ENCODE measurements at regions not wholly inside any gene's neighbourhood (a gene's known extent, or its start where the extent isn't known, plus 50 kb on each side); places are given as distances from the start of the nearest gene placed in this dataset.
"Not testable (repeated sequence)": the region's sequence is repeated elsewhere in the genome, so short reads cannot be mapped to it uniquely, and the experiment has no call there.

DNA sequence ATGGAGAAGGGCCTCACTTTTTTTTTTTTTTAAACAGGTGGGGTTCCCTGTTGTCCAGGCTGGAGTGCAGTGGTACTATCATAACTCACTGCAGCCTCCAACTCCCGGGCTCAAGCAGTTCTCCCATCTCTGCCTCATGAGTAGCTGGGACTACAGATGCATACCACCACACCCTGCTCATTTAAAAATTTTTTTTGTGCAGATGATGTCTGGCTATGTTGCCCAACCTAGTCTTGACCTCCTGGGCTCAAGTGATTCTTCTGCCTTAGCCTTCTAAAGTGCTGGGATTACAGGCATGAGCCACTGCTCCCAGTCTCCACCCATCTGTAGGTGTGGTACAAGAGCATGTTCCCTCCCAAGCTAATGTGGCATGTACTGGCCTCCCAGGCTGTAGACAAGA is 380.6 kb upstream of the AMELY start:
- DNase-seq: no peak
- Mint-ChIP-seq H3K27ac (no peak overlapping the region), H3K27me3 (no peaks in the 10 kb centered on the region), H3K36me3 (peaks cover 0 to 6% of the 10 kb centered on the region in 2 donors), H3K4me3 (no peak overlapping the region), H3K4me1 (peaks cover 0 to 33% of the 10 kb centered on the region in 2 donors), H3K9me3 (no peaks in the 10 kb centered on the region)
- no peak for ATAC-seq (replicated peaks)

- DNase-seq (no peak), ATAC-seq (replicated peaks) (peak in 1 of 2 donors; percentile 51)
- Mint-ChIP-seq H3K9me3 (no peaks in the 10 kb centered on the region), H3K4me1 (peaks cover 0 to 26% of the 10 kb centered on the region in 2 donors), H3K27me3 (no peaks in the 10 kb centered on the region), H3K4me3 (peak overlapping the region in 1 of 2 donors; percentile 77), H3K36me3 (peaks cover 0 to 3% of the 10 kb centered on the region in 2 donors), H3K27ac (no peak overlapping the region)
These were observed 378.6 kb upstream of the AMELY start for GRCh38 chrY:7289889-7290833.

GRCh38 chrY:7288611-7289010 is 377.1 kb upstream of the AMELY start:
- Mint-ChIP-seq H3K4me1 (peaks cover 0 to 30% of the 10 kb centered on the region in 2 donors), H3K27me3 (no peaks in the 10 kb centered on the region)

DNA sequence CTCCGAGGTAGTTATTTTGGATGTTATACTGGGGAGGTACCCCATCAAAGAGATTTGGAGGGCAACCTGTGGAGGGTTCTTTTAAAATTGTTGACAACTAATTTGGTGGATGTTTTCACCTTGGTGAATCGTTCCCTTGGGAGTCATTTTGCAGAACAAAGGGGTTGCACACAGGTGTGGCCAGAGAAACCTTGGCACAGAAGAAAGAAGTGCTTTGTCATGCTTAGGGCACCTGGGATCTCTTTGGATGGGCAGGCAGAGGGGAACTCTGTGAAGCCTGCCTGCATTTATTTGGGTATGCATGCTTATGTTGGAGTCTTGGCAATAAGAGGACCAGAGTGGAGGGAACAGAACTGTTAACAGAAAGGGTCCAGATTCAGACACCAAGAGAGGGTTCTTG is 376.4 kb upstream of the AMELY start:
- not testable (repeated sequence) for H3K27me3 Mint-ChIP-seq; H3K27ac Mint-ChIP-seq; H3K9me3 Mint-ChIP-seq; DNase-seq; H3K4me3 Mint-ChIP-seq; ATAC-seq (replicated peaks)
- Mint-ChIP-seq H3K36me3 (peaks cover 0 to 11% of the 10 kb centered on the region in 2 donors), H3K4me1 (peaks cover 0 to 37% of the 10 kb centered on the region in 2 donors)

More at GRCh38 chrY:7288611-7289010, 377.1 kb upstream of the AMELY start:
- Mint-ChIP-seq H3K27ac (no peak overlapping the region), H3K4me3 (no peak overlapping the region), H3K36me3 (peaks cover 0 to 11% of the 10 kb centered on the region in 2 donors), H3K9me3 (no peaks in the 10 kb centered on the region)
- DNase-seq (no peak), ATAC-seq (replicated peaks) (no peak)

GRCh38 chrY:7285388-7285787 is 373.8 kb upstream of the AMELY start:
- Mint-ChIP-seq H3K4me3 (no peak overlapping the region), H3K36me3 (peaks cover 0 to 11% of the 10 kb centered on the region in 2 donors), H3K4me1 (peaks cover 0 to 30% of the 10 kb centered on the region in 2 donors), H3K27ac (no peak overlapping the region), H3K27me3 (no peaks in the 10 kb centered on the region), H3K9me3 (no peaks in the 10 kb centered on the region)
- DNase-seq (no peak), ATAC-seq (replicated peaks) (no peak)

DNA sequence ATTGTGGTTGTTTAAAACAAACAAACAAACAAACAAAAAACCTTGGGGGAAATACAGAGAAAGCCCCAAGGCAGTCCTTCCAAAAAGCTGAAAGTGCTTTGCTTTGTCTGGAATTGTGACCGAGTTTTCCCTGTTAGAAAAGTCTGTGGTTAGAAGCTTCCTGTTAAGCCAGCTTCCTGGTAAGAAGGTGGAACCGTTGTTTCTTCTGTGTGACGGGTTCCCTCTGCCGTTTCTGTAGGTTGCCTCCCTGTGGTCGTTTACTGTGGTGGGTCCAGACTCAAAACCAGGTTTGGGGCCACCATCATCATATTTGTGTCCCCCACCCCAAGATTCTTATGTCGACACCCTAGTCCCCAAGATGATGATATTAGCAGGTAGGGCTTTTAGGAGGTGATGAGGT is 371.4 kb upstream of the AMELY start:
- H3K36me3 Mint-ChIP-seq: peaks cover 0 to 11% of the 10 kb centered on the region in 2 donors
- DNase-seq (no peak), ATAC-seq (replicated peaks) (no peak)
- H3K27ac Mint-ChIP-seq: no peak overlapping the region
- no peak overlapping the region for H3K4me3 Mint-ChIP-seq
- peaks cover 0 to 29% of the 10 kb centered on the region in 2 donors for H3K4me1 Mint-ChIP-seq
- no peaks in the 10 kb centered on the region for H3K27me3 Mint-ChIP-seq
- H3K9me3 Mint-ChIP-seq: no peaks in the 10 kb centered on the region

DNA sequence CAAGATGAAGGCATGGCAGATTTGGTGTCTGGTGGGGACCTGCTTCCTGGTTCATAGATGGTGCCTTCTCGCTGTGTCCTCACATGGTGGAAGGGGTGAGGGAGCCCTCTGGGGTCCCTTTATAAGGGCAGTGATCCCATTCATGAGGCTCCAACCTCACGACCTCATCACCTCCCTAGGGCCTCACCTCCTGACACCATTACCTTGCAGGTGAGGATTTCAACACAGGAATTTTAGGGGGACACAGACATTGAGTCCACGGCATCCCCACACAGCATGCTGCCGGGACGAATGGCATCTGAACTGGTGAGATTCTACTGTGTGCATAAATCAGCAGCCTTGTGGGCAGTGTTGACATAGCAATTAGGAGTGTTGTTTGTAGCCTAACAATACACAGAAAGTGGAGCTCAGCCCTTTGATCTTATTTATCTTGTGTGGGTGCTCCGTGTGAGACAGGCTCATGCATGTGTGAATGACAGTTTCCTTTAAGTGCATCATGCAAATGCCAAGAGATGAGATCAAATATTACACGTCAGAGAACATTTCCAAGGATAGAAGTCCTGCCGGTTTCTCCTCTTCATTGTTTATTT is 368.7 kb upstream of the AMELY start:
- ATAC-seq (replicated peaks): peak in 1 of 2 donors; percentile 44
- peaks cover 0 to 38% of the 10 kb centered on the region in 2 donors for H3K4me1 Mint-ChIP-seq
- H3K4me3 Mint-ChIP-seq: not testable (repeated sequence)

GRCh38 chrY:7275751-7276150 is 364.2 kb upstream of the AMELY start:
- H3K9me3 Mint-ChIP-seq: no peaks in the 10 kb centered on the region
- DNase-seq (no peak), ATAC-seq (replicated peaks) (no peak)
- H3K4me1 Mint-ChIP-seq: peaks cover 0 to 28% of the 10 kb centered on the region in 2 donors
- no peak overlapping the region for H3K27ac Mint-ChIP-seq
- no peaks in the 10 kb centered on the region for H3K36me3 Mint-ChIP-seq
- peak overlapping the region in 1 of 2 donors; percentile 96 for H3K4me3 Mint-ChIP-seq
- H3K27me3 Mint-ChIP-seq: no peaks in the 10 kb centered on the region

More for the DNA sequence above, 368.7 kb upstream of the AMELY start:
- H3K27ac Mint-ChIP-seq, H3K36me3 Mint-ChIP-seq, H3K27me3 Mint-ChIP-seq, H3K9me3 Mint-ChIP-seq, DNase-seq: not testable (repeated sequence)

GRCh38 chrY:7275014-7275413 is 363.5 kb upstream of the AMELY start:
- no peak overlapping the region for H3K27ac Mint-ChIP-seq
- peaks cover 0 to 25% of the 10 kb centered on the region in 2 donors for H3K4me1 Mint-ChIP-seq
- H3K4me3 Mint-ChIP-seq: peak overlapping the region in 1 of 2 donors; percentile 96

DNA sequence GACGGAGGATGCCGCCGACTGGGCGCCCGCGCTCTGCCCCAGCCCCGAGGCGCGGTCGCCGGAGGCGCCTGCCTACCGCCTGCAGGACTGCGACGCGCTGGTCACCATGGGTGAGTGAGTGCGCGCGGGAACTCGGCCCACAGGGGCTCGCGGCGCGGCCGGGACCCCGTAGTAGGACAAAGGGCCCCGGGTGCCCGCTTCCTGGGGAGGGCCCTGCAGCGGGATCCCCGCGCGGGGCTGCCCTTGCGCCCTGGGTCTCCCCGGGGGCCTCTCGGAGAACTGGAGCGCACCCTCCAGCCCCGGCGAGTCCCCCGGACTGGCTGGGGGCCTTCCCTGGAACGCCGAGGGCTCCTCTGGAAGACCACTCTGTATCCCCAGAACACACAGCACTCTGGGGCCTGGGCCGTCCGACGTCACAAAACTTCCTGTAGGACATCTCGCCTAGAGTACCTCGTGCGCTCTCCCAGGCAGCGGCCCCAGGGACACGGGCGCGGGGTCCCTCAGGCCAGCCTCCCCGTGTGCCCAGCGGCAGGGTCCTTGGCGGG is 362.9 kb upstream of the AMELY start:
- no peaks in the 10 kb centered on the region for H3K9me3 Mint-ChIP-seq
- DNase-seq (no peak), ATAC-seq (replicated peaks) (peak in 1 of 2 donors; percentile 31)
- H3K27ac Mint-ChIP-seq: no peak overlapping the region
- peak overlapping the region in 1 of 2 donors; percentile 96 for H3K4me3 Mint-ChIP-seq
- no peaks in the 10 kb centered on the region for H3K36me3 Mint-ChIP-seq
- H3K4me1 Mint-ChIP-seq: peaks cover 0 to 19% of the 10 kb centered on the region in 2 donors
- no peaks in the 10 kb centered on the region for H3K27me3 Mint-ChIP-seq

More at GRCh38 chrY:7275014-7275413, 363.5 kb upstream of the AMELY start:
- DNase-seq (no peak), ATAC-seq (replicated peaks) (no peak)
- Mint-ChIP-seq H3K27me3 (no peaks in the 10 kb centered on the region), H3K9me3 (no peaks in the 10 kb centered on the region), H3K36me3 (no peaks in the 10 kb centered on the region)

GRCh38 chrY:7273587-7274203 is 362.1 kb upstream of the AMELY start:
- Mint-ChIP-seq H3K27me3 (no peaks in the 10 kb centered on the region), H3K4me3 (peak overlapping the region in 1 of 2 donors; percentile 96), H3K27ac (no peak overlapping the region), H3K36me3 (no peaks in the 10 kb centered on the region), H3K4me1 (peaks cover 0 to 16% of the 10 kb centered on the region in 2 donors), H3K9me3 (no peaks in the 10 kb centered on the region)
- ATAC-seq (replicated peaks) (peak in 1 of 2 donors; percentile 86), DNase-seq (no peak)

GRCh38 chrY:7272556-7273195 is 361.1 kb upstream of the AMELY start:
- no peaks in the 10 kb centered on the region for H3K36me3 Mint-ChIP-seq
- no peaks in the 10 kb centered on the region for H3K9me3 Mint-ChIP-seq
- H3K4me3 Mint-ChIP-seq: peak overlapping the region in 1 of 2 donors; percentile 96
- no peaks in the 10 kb centered on the region for H3K27me3 Mint-ChIP-seq
- H3K4me1 Mint-ChIP-seq: peaks cover 0 to 16% of the 10 kb centered on the region in 2 donors
- H3K27ac Mint-ChIP-seq: no peak overlapping the region
- ATAC-seq (replicated peaks): peak in 1 of 2 donors; percentile 46
- no peak for DNase-seq

DNA sequence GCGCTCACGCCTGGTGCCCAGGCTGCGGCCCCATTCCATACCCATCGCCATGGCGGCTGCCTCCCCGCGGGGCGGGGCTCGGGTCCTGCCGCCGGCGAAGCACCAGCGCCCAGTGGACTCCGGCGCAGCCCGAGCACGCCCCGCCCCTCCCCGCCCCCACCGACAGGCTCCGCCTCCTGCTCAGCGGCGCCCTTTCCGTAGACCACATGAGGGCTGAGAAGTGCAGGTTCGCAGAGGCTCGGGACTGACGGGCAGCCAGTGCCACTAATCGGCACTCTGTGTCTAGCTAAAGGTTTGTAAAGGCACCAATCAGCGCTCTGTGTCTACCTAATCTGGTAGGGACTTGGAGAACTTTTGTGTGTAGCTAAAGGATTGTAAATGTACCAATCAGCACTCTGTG is 352.2 kb upstream of the AMELY start:
- Mint-ChIP-seq H3K9me3 (no peaks in the 10 kb centered on the region), H3K4me1 (no peaks in the 10 kb centered on the region), H3K36me3 (no peaks in the 10 kb centered on the region), H3K27me3 (no peaks in the 10 kb centered on the region), H3K27ac (no peak overlapping the region), H3K4me3 (no peak overlapping the region)
- no peak for DNase-seq
- no peak for ATAC-seq (replicated peaks)

- H3K27me3 Mint-ChIP-seq: no peaks in the 10 kb centered on the region
- no peaks in the 10 kb centered on the region for H3K4me1 Mint-ChIP-seq
- DNase-seq (no peak), ATAC-seq (replicated peaks) (no peak)
- H3K27ac Mint-ChIP-seq: no peak overlapping the region
- H3K4me3 Mint-ChIP-seq: no peak overlapping the region
- H3K9me3 Mint-ChIP-seq: peaks cover 0 to 3% of the 10 kb centered on the region in 2 donors
- H3K36me3 Mint-ChIP-seq: peaks cover 0 to 1% of the 10 kb centered on the region in 2 donors
These were observed 351.0 kb upstream of the AMELY start for GRCh38 chrY:7262531-7262930.
